Smooth muscle cell (in vitro differentiated cells): ENCODE measurements at regions not wholly inside any gene's neighbourhood (a gene's known extent, or its start where the extent isn't known, plus 50 kb on each side); places are given as distances from the start of the nearest gene placed in this dataset.

Experiments used
- DNase-seq: peaks from one replicate; lab custom pipeline; 2025; ENCODE audit not compliant: unreplicated experiment; lab: John Stamatoyannopoulos, UW
- H2AFZ ChIP-seq: fragments of 200-600 bp; sonication (generic); 2 replicates; pipeline ENCODE4 v1.6.0; 2016; ENCODE audit warnings: antibody characterized with exemption, low read depth, mild to moderate bottlenecking
- H3F3A ChIP-seq: fragments of 200-600 bp; sonication (generic); 2 replicates; pipeline ENCODE4 v1.6.0; 2017; ENCODE audit warnings: antibody characterized with exemption, low read depth
- H3K27ac ChIP-seq: fragments of 200-600 bp; sonication (generic); 2 replicates; pipeline ENCODE4 v1.5.1; 2016; ENCODE audit warnings: low read depth, mild to moderate bottlenecking
- H3K27me3 ChIP-seq: fragments of 200-600 bp; sonication (generic); 2 replicates; pipeline ENCODE4 v1.6.1; 2016; ENCODE audit warnings: low read depth, mild to moderate bottlenecking
- H3K36me3 ChIP-seq: fragments of 200-600 bp; sonication (generic); 2 replicates; pipeline ENCODE4 v1.5.1; 2016; ENCODE audit warnings: low read depth
- H3K4me1 ChIP-seq: fragments of 200-600 bp; sonication (generic); 2 replicates; pipeline ENCODE4 v1.5.1; 2016; ENCODE audit warnings: low read depth
- H3K4me2 ChIP-seq: fragments of 200-600 bp; sonication (generic); 2 replicates; pipeline ENCODE4 v1.6.0; 2016; ENCODE audit warnings: mild to moderate bottlenecking
- H3K4me3 ChIP-seq: fragments of 200-600 bp; sonication (generic); 2 replicates; pipeline ENCODE4 v1.5.1; 2016; ENCODE audit warnings: mild to moderate bottlenecking
- H3K79me2 ChIP-seq: fragments of 200-600 bp; sonication (generic); 2 replicates; pipeline ENCODE4 v1.6.0; 2016; ENCODE audit warnings: low read depth, mild to moderate bottlenecking
- H3K9ac ChIP-seq: fragments of 200-600 bp; sonication (generic); 2 replicates; pipeline ENCODE4 v1.6.0; 2016; ENCODE audit warnings: low read depth
- H3K9me3 ChIP-seq: fragments of 200-600 bp; sonication (generic); replicated peaks from 2 replicates; pipeline ENCODE4 v1.5.1; 2016; ENCODE audit warnings: low read depth
- H4K20me1 ChIP-seq: fragments of 200-600 bp; sonication (generic); 2 replicates; pipeline ENCODE4 v1.6.0; 2016; ENCODE audit warnings: low read depth
- WGBS: methylation state at CpG from one replicate; pipeline ENCODE4 v1.1.7; 2016; ENCODE audit warnings: low lambda C conversion rate; 5-methylcytosine and 5-hydroxymethylcytosine counted together
- TF ChIP-seq, protein P1 (sequence below): fragments of 200-600 bp; sonication (generic); IDR thresholded peaks from 2 replicates; pipeline ENCODE4 v1.5.1; 2017; ENCODE audit warnings: borderline replicate concordance, mild to moderate bottlenecking, antibody characterized with exemption; ENCODE audit not compliant: insufficient read depth, poor library complexity, severe bottlenecking

- 91% methylated on average over 3 of the region's 3 CpGs for WGBS
- Histone ChIP-seq H3K27me3 (no peaks in the 10 kb centered on the region), H3K9me3 (no peaks in the 10 kb centered on the region), H3K4me2 (no peak overlapping the region), H3K9ac (no peak overlapping the region), H2AFZ (no peak overlapping the region), H3K27ac (no peak overlapping the region), H4K20me1 (no peaks in the 10 kb centered on the region), H3K79me2 (no peaks in the 10 kb centered on the region), H3K36me3 (no peaks in the 10 kb centered on the region), H3F3A (peaks cover 6% of the 10 kb centered on the region), H3K4me3 (no peak overlapping the region), H3K4me1 (no peaks in the 10 kb centered on the region)
- TF ChIP-seq, protein P1, sequence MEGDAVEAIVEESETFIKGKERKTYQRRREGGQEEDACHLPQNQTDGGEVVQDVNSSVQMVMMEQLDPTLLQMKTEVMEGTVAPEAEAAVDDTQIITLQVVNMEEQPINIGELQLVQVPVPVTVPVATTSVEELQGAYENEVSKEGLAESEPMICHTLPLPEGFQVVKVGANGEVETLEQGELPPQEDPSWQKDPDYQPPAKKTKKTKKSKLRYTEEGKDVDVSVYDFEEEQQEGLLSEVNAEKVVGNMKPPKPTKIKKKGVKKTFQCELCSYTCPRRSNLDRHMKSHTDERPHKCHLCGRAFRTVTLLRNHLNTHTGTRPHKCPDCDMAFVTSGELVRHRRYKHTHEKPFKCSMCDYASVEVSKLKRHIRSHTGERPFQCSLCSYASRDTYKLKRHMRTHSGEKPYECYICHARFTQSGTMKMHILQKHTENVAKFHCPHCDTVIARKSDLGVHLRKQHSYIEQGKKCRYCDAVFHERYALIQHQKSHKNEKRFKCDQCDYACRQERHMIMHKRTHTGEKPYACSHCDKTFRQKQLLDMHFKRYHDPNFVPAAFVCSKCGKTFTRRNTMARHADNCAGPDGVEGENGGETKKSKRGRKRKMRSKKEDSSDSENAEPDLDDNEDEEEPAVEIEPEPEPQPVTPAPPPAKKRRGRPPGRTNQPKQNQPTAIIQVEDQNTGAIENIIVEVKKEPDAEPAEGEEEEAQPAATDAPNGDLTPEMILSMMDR, result no peak
- no peak for DNase-seq
Measured at GRCh38 chr2:16151281-16151570, 210.9 kb downstream of the MYCN start.

DNA sequence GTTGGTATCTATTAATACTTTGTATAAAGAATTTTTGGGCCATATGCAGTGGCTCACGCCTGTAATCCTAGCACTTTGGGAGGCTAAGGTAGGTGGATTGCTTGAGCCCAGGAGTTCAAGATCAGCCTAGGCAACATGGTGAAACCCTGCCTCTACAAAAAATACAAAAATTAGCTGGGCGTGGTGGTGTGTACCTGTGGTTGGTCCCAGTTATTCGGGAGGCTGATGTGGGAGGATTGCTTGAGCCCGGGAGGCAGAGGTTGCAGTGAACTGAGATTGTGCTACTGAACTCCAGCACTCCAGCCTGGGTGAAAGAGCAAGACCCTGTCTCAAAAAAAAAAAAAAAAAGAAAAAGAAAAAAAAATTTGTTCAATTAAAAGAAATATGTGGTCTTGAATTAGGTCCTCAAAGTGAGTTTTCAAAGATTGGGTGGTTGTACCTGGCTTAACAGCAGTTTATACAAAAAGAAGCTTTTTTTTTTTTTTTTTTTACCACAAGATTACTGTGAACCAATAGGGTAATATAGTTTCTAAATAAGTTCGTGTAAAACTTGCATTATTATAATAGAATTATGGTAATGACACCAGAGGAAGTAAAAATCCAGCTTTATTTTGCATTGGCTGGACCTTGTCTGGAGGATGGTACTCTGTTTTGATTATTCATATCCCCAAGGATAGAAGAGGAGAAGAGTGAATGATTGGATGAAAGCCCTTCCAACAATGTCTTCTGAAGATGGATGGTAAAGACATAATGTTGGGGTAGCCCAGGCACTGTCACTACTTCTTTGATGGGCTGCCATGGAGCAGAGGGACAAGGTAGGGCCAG lies 210.3 kb downstream of the MYCN start:
- Histone ChIP-seq H4K20me1 (no peaks in the 10 kb centered on the region), H3K4me2 (no peak overlapping the region), H3K9me3 (no peaks in the 10 kb centered on the region), H2AFZ (no peak overlapping the region), H3F3A (peaks cover 6% of the 10 kb centered on the region), H3K79me2 (no peaks in the 10 kb centered on the region), H3K9ac (no peak overlapping the region), H3K27ac (no peak overlapping the region), H3K4me3 (no peak overlapping the region), H3K4me1 (no peaks in the 10 kb centered on the region), H3K27me3 (no peaks in the 10 kb centered on the region), H3K36me3 (no peaks in the 10 kb centered on the region)
- no peak for DNase-seq
- TF ChIP-seq, protein P1, result no peak
- 91% methylated on average over 5 of the region's 5 CpGs for WGBS

GRCh38 chr2:16149349-16150243 lies 209.2 kb downstream of the MYCN start:
- TF ChIP-seq, protein P1, result no peak
- Histone ChIP-seq H3F3A (no peaks in the 10 kb centered on the region), H3K79me2 (no peaks in the 10 kb centered on the region), H3K4me2 (no peak overlapping the region), H4K20me1 (no peaks in the 10 kb centered on the region), H2AFZ (no peak overlapping the region), H3K9ac (no peak overlapping the region), H3K27me3 (no peaks in the 10 kb centered on the region), H3K4me3 (no peak overlapping the region), H3K27ac (no peak overlapping the region), H3K9me3 (no peaks in the 10 kb centered on the region), H3K4me1 (no peaks in the 10 kb centered on the region), H3K36me3 (no peaks in the 10 kb centered on the region)
- 89% methylated on average over 17 of the region's 17 CpGs for WGBS
- no peak for DNase-seq
